HG03196 (cell line): ENCODE measurements at regions not wholly inside any gene's neighbourhood (a gene's known extent, or its start where the extent isn't known, plus 50 kb on each side); places are given as distances from the start of the nearest gene placed in this dataset.

Source experiments
- ATAC-seq: cut with Tn5 transposase; IDR thresholded peaks from one replicate; pipeline ENCODE4 v1.9.1; 2021; ENCODE audit not compliant: unreplicated experiment

DNA sequence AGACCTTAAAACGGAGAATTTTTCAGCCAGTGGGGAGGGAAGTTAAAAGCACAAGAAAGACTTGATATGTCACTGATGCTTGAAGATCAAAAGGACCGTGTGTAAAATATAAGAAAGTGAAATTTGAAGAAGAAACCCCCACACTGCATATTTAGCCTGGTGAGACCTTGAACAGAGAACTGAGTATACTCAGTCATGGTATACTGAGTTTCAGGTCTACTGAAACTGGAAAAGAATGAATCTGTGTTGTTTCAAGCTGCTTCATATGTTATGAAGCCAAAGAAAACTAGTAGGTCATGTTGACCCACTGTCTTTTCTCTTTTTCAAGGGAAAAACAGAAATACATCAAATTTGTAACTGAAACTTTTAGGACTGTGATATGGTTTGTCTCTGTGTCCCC, 443.8 kb upstream of the GJE1 start:
- ATAC-seq, result no peak

- ATAC-seq, result no peak
Measured at GRCh38 chr6:141685416-141685815, 447.3 kb upstream of the GJE1 start.

GRCh38 chr6:141682391-141682790, 450.3 kb upstream of the GJE1 start:
- ATAC-seq, result no peak

DNA sequence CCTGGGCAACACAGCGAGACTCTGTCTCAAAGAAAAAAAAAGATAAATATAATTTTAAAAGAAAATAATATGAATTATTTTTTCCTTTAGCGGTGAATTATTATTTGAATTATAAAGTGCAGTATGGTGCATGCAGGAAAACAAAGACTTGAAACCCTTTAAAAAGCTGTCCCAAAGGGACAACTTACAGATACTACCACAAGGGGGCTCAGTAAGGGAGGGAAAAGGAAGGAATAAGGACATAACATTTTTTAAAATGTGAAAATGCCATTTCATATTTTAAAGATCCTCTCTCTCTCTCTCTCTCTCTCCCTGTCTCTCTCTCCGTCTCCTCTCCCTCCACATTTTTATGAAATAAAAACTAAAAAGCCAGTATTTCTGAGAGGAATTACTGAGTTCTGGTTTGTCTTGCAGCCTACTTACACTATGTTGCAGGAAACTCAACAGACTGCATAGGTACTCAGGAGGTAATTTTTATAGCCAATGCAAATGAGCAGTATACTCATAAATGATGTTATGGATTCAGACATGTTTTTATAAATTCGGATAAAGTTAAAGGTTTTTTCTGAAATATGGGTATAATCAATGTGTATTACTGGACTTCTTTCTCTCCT, 455.0 kb upstream of the GJE1 start:
- ATAC-seq, result no peak

GRCh38 chr6:141675957-141676356, 456.8 kb upstream of the GJE1 start:
- ATAC-seq, result no peak

DNA sequence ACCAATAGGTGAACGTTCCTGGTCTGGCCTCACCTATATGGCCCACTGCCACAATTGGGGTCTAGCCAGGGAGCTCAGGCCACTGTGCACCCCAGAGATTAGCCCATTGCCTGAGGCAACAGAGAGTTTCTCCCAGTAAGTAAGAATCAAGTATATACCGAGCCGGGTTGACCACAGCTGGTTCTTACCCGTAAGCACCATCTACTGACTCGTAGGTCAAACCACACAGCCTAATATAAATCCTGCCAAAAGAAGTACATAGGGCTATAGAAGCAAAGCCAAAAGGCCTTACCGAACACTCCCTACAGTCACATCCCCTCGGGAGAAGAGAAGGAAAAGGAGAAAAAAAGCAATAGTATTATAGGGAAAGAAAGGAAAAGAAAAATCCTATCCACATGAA, 463.6 kb upstream of the GJE1 start:
- no peak for ATAC-seq

GRCh38 chr6:141667580-141668309, 465.0 kb upstream of the GJE1 start:
- no peak for ATAC-seq

- no peak for ATAC-seq
Measured at GRCh38 chr6:141666187-141666586, 466.5 kb upstream of the GJE1 start.

GRCh38 chr6:141664744-141665143, 468.0 kb upstream of the GJE1 start:
- no peak for ATAC-seq

DNA sequence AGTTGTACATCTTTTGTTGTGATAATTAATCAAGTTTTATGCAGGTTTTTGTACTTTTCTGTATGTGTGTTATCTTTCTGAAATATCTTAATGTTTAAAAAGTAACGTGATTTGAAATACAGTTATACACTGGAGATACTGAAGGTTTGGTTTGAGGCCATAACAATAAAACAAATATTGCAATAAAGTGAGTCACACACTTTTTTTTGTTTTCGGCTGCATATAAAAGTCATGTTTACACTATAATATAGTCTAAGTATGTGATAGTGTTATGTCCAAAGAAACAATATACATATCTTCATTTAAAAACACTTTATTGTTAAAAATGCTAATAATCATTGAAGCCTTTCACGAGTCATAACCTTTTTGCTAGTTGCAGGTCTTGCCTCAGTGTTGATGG, 473.1 kb upstream of the GJE1 start:
- ATAC-seq, result no peak

DNA sequence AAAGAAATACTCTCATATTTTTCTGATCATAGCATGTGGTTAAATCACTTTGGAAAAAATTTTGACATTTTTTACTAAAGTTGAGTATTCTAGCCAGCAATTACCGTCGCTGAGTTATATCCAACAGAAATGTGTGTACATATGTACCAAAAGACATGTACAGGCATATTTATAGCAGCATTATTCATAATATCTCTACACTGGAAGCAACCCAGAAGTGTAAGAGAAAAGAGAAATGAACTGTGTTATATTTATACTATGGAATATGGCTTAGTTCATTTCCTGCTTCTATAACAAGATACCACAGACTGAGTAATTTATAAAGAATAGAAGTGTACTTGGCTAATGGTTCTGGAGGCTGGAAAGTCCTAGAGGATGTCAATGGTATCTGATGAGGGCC, 474.0 kb upstream of the GJE1 start:
- ATAC-seq, result no peak

- no peak for ATAC-seq
Measured at GRCh38 chr6:141657812-141658211, 474.9 kb upstream of the GJE1 start.

DNA sequence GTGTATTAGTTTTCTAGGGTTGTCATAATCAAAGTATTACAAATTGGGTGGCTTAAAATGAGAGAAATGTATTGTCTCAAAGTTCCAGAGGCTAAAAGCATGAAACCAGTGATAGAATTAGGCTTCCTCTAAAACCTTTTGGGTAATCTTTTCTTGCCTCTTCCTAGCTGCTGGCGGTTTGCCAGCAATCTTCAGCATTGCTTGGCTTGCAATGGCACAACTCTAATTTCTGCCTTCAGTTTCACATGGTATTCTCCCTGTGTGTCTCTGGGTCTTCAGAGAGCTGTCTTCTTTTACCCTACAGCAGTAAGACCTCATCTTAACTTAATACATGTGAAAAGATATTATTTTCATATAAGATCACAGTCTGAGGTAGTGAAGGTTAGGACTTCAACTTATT, 479.1 kb upstream of the GJE1 start:
- no peak for ATAC-seq

DNA sequence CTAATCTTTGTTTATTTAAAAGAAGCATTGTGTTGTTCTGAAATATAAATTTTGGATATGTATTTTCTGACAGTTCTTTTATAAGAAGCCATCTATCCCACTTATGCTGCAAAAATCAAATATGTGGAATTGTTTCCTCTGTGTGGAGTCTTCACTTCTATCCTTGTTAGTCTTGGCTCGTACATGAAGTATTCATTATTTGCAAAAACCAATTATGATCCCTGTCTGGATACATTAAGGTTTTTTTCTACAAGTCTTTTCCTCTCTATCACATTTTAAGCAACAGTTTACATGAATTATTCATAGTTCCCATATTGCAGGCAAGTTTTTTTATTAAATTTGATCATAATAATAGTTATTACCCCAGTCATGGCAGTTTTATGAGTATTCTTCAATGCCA, 490.8 kb upstream of the GJE1 start:
- ATAC-seq, result no peak

DNA sequence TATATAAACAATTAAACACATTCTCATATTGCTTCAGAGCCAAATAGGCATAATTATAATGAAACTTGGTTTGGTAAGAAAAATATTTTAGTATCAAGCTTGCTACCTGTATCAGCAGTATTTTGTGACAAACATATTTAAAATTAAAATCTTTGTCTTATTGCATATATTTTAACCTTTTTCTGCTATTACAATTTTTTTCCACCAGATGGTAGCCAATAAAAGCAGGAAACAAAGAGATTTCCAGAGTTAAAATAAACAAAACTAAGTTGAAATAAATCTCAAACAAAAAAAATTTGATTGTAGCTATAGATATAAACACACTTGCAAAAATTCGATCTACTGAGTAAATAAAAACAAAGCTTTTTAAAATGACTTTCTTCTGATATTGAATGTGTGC, 491.3 kb upstream of the GJE1 start:
- no peak for ATAC-seq

DNA sequence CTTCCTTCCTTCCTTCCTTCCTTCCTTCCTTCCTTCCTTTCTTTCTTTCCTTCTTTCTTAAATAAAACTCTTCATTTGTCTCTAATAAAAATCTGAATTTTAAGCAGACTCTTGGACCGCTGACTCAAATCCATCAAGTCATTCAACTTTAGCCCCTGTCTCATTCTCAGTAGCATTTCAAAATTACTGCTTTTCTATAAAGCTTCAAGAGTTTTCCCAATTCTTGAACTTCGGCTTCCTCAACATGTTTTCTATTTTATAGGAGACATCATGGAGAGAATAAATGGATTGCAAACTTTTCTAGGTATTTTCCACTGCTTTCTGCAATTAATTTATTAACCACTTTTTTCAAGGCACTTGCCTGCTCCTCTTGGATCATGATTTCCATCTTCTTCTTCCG, 497.1 kb upstream of the GJE1 start:
- ATAC-seq, result no peak

- no peak for ATAC-seq
Measured at GRCh38 chr6:141634269-141634668, 498.5 kb upstream of the GJE1 start.

GRCh38 chr6:141624301-141624700, 508.4 kb upstream of the GJE1 start:
- no peak for ATAC-seq

- no peak for ATAC-seq
Measured at GRCh38 chr6:141618180-141618581, 514.5 kb upstream of the GJE1 start.

- ATAC-seq, result no peak
Measured at GRCh38 chr6:141610741-141611140, 522.0 kb upstream of the GJE1 start.

DNA sequence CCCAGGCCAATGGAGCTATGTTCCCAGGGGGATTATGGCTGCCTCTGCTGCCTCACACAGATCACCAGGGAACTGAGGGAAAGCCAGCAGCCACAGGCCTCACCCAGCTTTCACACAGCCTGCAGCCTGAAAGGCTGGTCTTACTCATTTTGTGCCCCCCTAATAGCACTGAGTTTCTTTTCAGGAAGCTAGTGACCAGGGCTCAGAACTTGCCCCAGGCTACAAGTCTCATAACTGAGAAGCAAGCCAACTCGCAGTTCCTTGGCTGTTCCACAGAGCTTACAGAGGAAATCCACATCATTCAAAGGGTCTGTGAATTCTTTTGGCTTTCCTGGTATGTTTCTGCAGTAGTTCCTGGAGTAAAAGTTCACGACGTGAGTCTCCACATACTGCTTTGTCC, 524.8 kb upstream of the GJE1 start:
- ATAC-seq, result no peak

DNA sequence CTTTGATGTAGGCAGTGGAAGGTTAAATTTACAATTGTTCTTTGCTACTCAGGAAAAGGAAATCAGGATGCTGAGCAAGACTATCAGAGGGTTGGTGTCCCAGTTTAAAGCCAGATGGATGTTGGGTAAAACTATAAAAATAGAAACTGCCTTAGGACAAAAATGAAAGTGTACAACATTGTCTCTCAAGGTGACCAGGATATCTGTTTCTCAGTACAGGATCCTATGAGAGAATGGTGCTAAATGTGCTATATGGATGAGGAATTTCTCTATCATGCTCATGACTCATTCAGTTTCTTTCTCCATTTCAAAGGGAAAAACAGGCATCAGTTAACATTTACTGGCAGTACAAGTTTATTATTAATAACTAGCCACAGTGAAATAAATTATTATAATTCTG, 534.2 kb upstream of the GJE1 start:
- ATAC-seq, result no peak

DNA sequence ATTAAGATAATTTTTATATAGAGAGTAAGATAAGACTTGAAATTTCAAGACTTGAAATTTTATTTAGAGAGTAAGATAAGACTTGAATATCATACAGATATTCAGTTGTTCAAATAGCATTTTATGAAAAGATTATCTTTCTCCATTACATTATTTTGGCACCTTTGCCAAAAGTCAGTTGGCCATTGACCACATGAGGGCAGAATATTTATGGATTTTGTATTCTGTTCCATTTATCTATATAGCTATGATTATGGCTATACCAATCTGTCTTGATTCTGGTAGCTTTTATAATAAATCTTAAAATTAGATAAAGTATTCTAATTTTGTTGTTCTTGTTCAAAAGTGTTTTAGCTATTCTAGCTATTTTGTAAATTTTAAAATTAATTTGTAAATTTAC, 537.9 kb upstream of the GJE1 start:
- ATAC-seq, result no peak
